ENCODE measurements at regions not wholly inside any gene's neighbourhood (a gene's known extent, or its start where the extent isn't known, plus 50 kb on each side); places are given as distances from the start of the nearest gene placed in this dataset.

DNA sequence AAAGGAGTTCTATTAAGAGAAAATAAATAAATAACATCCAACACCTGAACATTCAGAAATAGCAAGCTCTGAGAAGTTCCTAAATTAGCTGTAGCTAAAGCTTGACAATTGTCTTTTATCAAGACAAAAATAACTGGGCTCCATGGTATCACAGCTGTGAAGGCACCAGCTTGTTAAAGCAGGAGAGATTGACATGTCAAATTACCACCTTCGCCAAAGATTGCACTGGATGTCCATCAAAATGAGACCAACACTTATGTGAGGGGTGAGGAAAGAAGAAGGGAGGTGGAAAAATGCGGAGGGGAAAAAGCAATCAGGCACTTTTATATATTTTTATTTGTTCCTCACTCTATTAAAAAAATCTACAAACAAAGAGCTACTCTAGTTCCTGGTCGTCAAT, 1827.5 kb upstream of the RAG2 start:
- ChIA-PET CTCF (no interaction called here), POLR2A (no interaction called here)
- no peak for DNase-seq (ENCODE audit: extremely low spot score)
- TF ChIP-seq FOXM1 (IDR thresholded peaks at IDR 0.05; ENCODE audit: borderline replicate concordance) (no peak), SUZ12 (IDR thresholded peaks at IDR 0.05) (no peak), ELF4 (IDR thresholded peaks at IDR 0.05) (no peak), BHLHE40 (IDR thresholded peaks at IDR 0.05; ENCODE audit: borderline replicate concordance) (no peak), HDGF (IDR thresholded peaks at IDR 0.05; ENCODE audit: borderline replicate concordance) (no peak)

- ChIA-PET POLR2A (no interaction called here), CTCF (no interaction called here)
- TF ChIP-seq, protein P1, sequence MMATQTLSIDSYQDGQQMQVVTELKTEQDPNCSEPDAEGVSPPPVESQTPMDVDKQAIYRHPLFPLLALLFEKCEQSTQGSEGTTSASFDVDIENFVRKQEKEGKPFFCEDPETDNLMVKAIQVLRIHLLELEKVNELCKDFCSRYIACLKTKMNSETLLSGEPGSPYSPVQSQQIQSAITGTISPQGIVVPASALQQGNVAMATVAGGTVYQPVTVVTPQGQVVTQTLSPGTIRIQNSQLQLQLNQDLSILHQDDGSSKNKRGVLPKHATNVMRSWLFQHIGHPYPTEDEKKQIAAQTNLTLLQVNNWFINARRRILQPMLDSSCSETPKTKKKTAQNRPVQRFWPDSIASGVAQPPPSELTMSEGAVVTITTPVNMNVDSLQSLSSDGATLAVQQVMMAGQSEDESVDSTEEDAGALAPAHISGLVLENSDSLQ (IDR thresholded peaks at IDR 0.05): no peak
- TF ChIP-seq SUZ12 (IDR thresholded peaks at IDR 0.05): no peak
- DNase-seq (ENCODE audit: extremely low spot score): no peak
Observed at GRCh38 chr11:38423042-38423441, 1825.0 kb upstream of the RAG2 start.

GRCh38 chr11:38416141-38416540, 1818.1 kb upstream of the RAG2 start:
- TF ChIP-seq TARDBP (IDR thresholded peaks at IDR 0.05) (no peak), HDGF (IDR thresholded peaks at IDR 0.05; ENCODE audit: borderline replicate concordance) (no peak)
- CTCF ChIA-PET: no interaction called here
- POLR2A ChIA-PET: no interaction called here
- DNase-seq (ENCODE audit: extremely low spot score): no peak

DNA sequence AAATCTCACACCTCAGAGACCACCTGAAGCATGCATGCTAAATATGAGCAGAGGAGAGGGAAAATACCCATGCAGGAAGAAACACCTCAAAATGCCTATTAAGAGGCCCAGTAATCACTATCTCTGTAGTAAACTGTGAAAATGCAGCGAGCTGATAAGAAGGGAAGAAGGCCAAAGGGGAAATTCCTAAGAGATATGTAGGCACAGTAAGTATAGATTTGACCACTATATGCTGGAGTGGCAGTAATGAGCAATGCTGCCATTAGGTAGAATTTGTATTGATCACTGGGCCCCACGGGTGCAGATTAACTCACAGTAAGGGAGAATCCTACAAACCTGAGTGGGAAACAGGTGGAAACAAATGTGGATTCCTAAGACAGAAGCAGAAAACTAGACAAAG, 1813.1 kb upstream of the RAG2 start:
- TF ChIP-seq ELF4 (IDR thresholded peaks at IDR 0.05): no peak
- TF ChIP-seq HDGF (IDR thresholded peaks at IDR 0.05; ENCODE audit: borderline replicate concordance): no peak
- no peak for TF ChIP-seq FOXK2 (IDR thresholded peaks at IDR 0.05)
- TF ChIP-seq SP1 (IDR thresholded peaks at IDR 0.05): no peak
- CTCF ChIA-PET: no interaction called here
- no peak for DNase-seq (ENCODE audit: extremely low spot score)
- POLR2A ChIA-PET: no interaction called here

- no peak for DNase-seq (ENCODE audit: extremely low spot score)
- ChIA-PET POLR2A (no interaction called here), CTCF (no interaction called here)
- TF ChIP-seq LEF1 (IDR thresholded peaks at IDR 0.05; ENCODE audit: borderline replicate concordance): no peak
- TF ChIP-seq HDGF (IDR thresholded peaks at IDR 0.05; ENCODE audit: borderline replicate concordance): no peak
- TF ChIP-seq ARNT (IDR thresholded peaks at IDR 0.05): no peak
- TF ChIP-seq FOXA1 (IDR thresholded peaks at IDR 0.05): no peak
- TF ChIP-seq FOXK2 (IDR thresholded peaks at IDR 0.05): no peak
Observed at GRCh38 chr11:38402063-38402462, 1804.0 kb upstream of the RAG2 start.

DNA sequence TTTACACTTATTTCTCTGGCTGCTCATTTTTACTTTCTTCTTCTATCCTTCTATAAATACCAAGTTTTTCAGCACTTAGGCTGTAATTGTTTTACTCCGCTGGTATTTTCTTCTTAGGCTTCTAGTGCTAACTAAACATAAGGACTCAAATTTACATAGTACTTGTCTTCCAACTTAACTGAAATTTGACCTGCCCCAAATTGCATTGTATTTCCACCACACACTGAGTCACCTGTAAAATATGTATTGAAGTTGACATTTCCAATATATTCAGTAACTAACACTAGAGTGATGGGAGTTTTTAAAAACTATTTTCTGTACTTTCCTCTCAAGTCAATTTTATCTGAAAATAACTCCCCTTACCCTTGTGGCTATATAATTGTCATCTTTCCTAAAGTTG, 1794.1 kb upstream of the RAG2 start:
- no peak for DNase-seq (ENCODE audit: extremely low spot score)
- POLR2A ChIA-PET: no interaction called here
- CTCF ChIA-PET: no interaction called here
- no peak for TF ChIP-seq BHLHE40 (IDR thresholded peaks at IDR 0.05; ENCODE audit: borderline replicate concordance)
- no peak for TF ChIP-seq ZNF384 (IDR thresholded peaks at IDR 0.05)
- TF ChIP-seq L3MBTL2 (conservative IDR thresholded peaks at IDR 0.05): no peak
- TF ChIP-seq HDGF (IDR thresholded peaks at IDR 0.05; ENCODE audit: borderline replicate concordance): no peak
- no peak for TF ChIP-seq TARDBP (IDR thresholded peaks at IDR 0.05)
- no peak for TF ChIP-seq SP1 (IDR thresholded peaks at IDR 0.05)
- TF ChIP-seq, protein P1 (IDR thresholded peaks at IDR 0.05): no peak
- no peak for TF ChIP-seq FOXA1 (IDR thresholded peaks at IDR 0.05)
- TF ChIP-seq FOXM1 (IDR thresholded peaks at IDR 0.05; ENCODE audit: borderline replicate concordance): no peak
- TF ChIP-seq LEF1 (IDR thresholded peaks at IDR 0.05; ENCODE audit: borderline replicate concordance): no peak
- TF ChIP-seq NFRKB (IDR thresholded peaks at IDR 0.05): no peak
- no peak for TF ChIP-seq ARNT (IDR thresholded peaks at IDR 0.05)
- TF ChIP-seq FOXK2 (IDR thresholded peaks at IDR 0.05): no peak

GRCh38 chr11:38384568-38384967, 1786.5 kb upstream of the RAG2 start:
- TF ChIP-seq FOXA1 (IDR thresholded peaks at IDR 0.05): no peak
- no peak for TF ChIP-seq BHLHE40 (IDR thresholded peaks at IDR 0.05; ENCODE audit: borderline replicate concordance)
- TF ChIP-seq, protein P1 (IDR thresholded peaks at IDR 0.05): no peak
- no peak for TF ChIP-seq ZNF384 (IDR thresholded peaks at IDR 0.05)
- TF ChIP-seq L3MBTL2 (conservative IDR thresholded peaks at IDR 0.05): no peak
- no peak for TF ChIP-seq FOXK2 (IDR thresholded peaks at IDR 0.05)
- TF ChIP-seq SUZ12 (IDR thresholded peaks at IDR 0.05): no peak
- no peak for TF ChIP-seq CTBP1 (IDR thresholded peaks at IDR 0.05; ENCODE audit: borderline replicate concordance)
- no peak for TF ChIP-seq SP1 (IDR thresholded peaks at IDR 0.05)
- POLR2A ChIA-PET: no interaction called here
- no peak for DNase-seq (ENCODE audit: extremely low spot score)

DNA sequence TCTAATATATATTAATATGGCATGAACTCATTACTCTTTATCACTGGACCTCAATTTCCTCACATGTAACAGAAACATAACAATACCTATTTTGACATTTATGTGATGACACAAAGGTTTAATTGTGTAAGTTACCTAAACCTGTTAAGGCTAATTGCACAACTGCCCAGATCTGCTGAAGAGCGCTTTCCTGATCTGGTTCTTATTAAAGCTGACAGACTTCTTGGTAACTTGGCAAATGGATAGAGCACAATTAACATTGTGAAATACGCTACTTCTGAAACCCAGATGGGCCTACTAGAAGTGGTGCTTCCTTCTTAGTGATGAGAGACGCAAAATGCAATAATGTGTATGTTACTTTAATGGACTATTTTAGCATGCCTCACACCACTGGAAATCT, 1767.2 kb upstream of the RAG2 start:
- ChIA-PET POLR2A (no interaction called here), CTCF (no interaction called here)
- no peak for DNase-seq (ENCODE audit: extremely low spot score)
- TF ChIP-seq TARDBP (IDR thresholded peaks at IDR 0.05) (no peak), CTBP1 (IDR thresholded peaks at IDR 0.05; ENCODE audit: borderline replicate concordance) (no peak), LEF1 (IDR thresholded peaks at IDR 0.05; ENCODE audit: borderline replicate concordance) (no peak), BHLHE40 (IDR thresholded peaks at IDR 0.05; ENCODE audit: borderline replicate concordance) (no peak), FOXM1 (IDR thresholded peaks at IDR 0.05; ENCODE audit: borderline replicate concordance) (no peak), ARNT (IDR thresholded peaks at IDR 0.05) (no peak), FOXA1 (IDR thresholded peaks at IDR 0.05) (no peak), ZNF384 (IDR thresholded peaks at IDR 0.05) (no peak), SP1 (IDR thresholded peaks at IDR 0.05) (no peak), SUZ12 (IDR thresholded peaks at IDR 0.05) (no peak), L3MBTL2 (conservative IDR thresholded peaks at IDR 0.05) (no peak), FOXK2 (IDR thresholded peaks at IDR 0.05) (no peak), HDGF (IDR thresholded peaks at IDR 0.05; ENCODE audit: borderline replicate concordance) (no peak), NFRKB (IDR thresholded peaks at IDR 0.05) (no peak), ELF4 (IDR thresholded peaks at IDR 0.05) (no peak)
- TF ChIP-seq, protein P1 (IDR thresholded peaks at IDR 0.05): no peak

More at GRCh38 chr11:38384568-38384967, 1786.5 kb upstream of the RAG2 start:
- CTCF ChIA-PET: interaction anchor here (0.6 kb wide), 1 partner anchor 937 kb away, joined by 3 read pairs; no protein-coding TSS in a partner anchor
